ENCODE measurements at regions not wholly inside any gene's neighbourhood (a gene's known extent, or its start where the extent isn't known, plus 50 kb on each side); places are given as distances from the start of the nearest gene placed in this dataset.

DNA sequence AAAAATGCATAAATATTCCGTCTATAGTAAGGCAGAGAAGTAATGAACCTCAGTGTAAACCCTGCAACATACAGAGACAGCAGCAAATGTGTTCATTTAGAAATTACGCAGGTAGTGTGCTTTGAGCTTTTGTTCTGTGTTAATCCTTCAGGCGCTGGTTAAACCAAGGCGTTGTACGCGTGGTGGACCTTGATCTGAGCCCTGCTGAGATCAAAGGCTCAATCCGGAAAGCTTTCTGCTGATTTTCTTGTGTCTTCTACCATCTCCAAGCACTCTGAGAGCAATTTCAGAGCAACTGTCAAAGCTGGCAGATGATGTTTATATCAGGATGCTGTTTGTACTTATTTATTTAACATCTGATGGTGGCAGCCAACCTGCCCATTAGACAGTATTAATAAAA is 382.8 kb downstream of the CDH26 start:
- Mint-ChIP-seq H3K9me3 (ENCODE audit: low read depth) (no peaks in the 10 kb centered on the region), H3K4me1 (no peaks in the 10 kb centered on the region), H3K27me3 (no peaks in the 10 kb centered on the region), H3K27ac (no peak overlapping the region), H3K36me3 (no peaks in the 10 kb centered on the region), H3K4me3 (no peak overlapping the region)
- CTCF ChIA-PET: interaction anchor here (1.0 kb wide), 1 partner anchor 126 kb away, joined by 3 read pairs; no protein-coding TSS in a partner anchor
- DNase-seq: no peak
- ATAC-seq: no peak

DNA sequence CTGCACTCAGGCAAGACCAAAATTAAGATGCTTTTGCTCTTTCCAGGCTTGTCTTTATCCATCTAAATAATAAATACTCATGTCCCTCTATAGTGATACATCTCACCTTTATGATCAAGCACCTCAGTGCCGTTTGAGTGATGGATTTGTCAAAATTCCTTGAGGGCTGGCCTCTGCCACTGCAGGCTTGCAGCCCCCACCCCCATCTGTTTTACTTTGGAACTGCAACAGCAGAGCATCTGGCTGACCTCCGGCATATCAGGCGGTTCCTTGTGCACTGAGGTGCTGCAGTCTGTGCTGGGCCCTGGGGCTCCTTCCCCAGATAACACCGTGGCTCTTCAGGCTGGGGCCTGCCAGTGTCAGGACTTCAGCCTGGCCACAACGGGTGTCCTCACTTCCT is 386.9 kb downstream of the CDH26 start:
- no peak overlapping the region for H3K27ac Mint-ChIP-seq
- no peak for ATAC-seq
- CTCF ChIA-PET: no interaction called here
- no peaks in the 10 kb centered on the region for H3K36me3 Mint-ChIP-seq
- no peak for DNase-seq
- no peaks in the 10 kb centered on the region for H3K9me3 Mint-ChIP-seq (ENCODE audit: low read depth)
- H3K4me1 Mint-ChIP-seq: no peaks in the 10 kb centered on the region
- H3K4me3 Mint-ChIP-seq: no peak overlapping the region
- H3K27me3 Mint-ChIP-seq: no peaks in the 10 kb centered on the region

DNA sequence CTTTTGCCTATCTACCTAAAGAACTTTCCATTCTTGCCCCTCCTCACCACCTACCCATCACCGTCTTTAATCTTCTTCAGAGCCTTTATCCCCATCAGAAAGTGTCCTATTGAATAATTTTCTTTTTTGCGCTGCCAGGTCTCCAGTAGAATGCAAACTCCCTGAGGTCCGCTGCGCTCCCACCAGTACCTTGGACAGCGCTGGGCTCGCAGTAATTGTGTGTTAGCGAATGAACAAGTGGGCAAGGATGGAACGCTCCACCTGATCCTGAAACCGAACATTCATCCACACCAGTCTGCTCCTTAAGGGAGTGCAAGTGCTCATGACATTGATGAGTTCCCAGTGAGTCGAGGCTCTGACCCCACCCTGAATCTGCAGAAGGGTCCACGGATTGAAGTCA is 391.2 kb downstream of the CDH26 start:
- CTCF ChIA-PET: no interaction called here
- Mint-ChIP-seq H3K9me3 (ENCODE audit: low read depth) (no peaks in the 10 kb centered on the region), H3K4me3 (no peak overlapping the region), H3K4me1 (no peaks in the 10 kb centered on the region), H3K36me3 (no peaks in the 10 kb centered on the region), H3K27me3 (no peaks in the 10 kb centered on the region), H3K27ac (no peak overlapping the region)
- ATAC-seq (no peak), DNase-seq (no peak)

DNA sequence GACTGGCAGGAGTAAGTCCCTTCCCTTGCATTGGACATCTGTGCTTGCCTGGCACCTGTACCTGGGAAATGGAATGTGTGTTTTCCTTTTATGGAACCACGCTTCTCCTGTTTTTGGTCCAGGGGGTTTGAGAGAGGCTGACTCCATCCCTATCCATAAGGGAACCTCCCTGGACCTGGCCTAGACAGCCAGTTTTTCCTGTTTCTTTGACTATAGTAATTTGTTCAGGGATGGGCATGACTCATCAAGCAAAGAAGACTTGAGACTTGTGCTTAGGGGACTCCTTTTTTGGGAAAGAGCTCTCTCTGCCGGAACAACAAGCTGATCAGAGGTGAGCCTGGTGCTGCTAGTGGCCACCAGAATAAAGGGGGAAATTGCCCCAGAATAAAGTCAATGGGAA is 393.8 kb downstream of the CDH26 start:
- Mint-ChIP-seq H3K27me3 (no peaks in the 10 kb centered on the region), H3K4me3 (no peak overlapping the region), H3K9me3 (ENCODE audit: low read depth) (no peaks in the 10 kb centered on the region), H3K27ac (no peak overlapping the region), H3K36me3 (no peaks in the 10 kb centered on the region), H3K4me1 (no peaks in the 10 kb centered on the region)
- DNase-seq (no peak), ATAC-seq (no peak)
- CTCF ChIA-PET: no interaction called here

DNA sequence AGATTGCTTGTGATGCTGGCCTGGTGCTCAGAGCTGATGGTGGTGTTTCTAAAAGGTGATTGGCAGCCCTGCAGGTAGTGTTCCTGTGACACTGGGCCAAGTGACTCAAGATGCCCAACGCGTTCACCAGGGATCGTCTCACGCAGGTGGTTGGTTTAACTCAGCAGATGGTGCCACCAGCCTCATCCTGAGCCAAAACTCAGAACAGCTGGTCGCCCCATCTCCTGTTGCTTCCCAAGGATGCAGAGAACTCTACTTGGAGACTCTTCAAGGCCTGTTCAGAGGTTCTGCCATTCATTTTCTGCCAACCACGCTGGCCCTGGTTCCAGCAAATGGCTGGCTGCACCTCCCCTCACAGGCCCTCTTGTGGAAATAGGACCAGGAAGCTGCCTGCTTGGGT is 394.4 kb downstream of the CDH26 start:
- ATAC-seq (no peak), DNase-seq (no peak)
- no peaks in the 10 kb centered on the region for H3K27me3 Mint-ChIP-seq
- no peaks in the 10 kb centered on the region for H3K4me1 Mint-ChIP-seq
- no peak overlapping the region for H3K27ac Mint-ChIP-seq
- no peaks in the 10 kb centered on the region for H3K36me3 Mint-ChIP-seq
- no peaks in the 10 kb centered on the region for H3K9me3 Mint-ChIP-seq (ENCODE audit: low read depth)
- CTCF ChIA-PET: no interaction called here
- no peak overlapping the region for H3K4me3 Mint-ChIP-seq

DNA sequence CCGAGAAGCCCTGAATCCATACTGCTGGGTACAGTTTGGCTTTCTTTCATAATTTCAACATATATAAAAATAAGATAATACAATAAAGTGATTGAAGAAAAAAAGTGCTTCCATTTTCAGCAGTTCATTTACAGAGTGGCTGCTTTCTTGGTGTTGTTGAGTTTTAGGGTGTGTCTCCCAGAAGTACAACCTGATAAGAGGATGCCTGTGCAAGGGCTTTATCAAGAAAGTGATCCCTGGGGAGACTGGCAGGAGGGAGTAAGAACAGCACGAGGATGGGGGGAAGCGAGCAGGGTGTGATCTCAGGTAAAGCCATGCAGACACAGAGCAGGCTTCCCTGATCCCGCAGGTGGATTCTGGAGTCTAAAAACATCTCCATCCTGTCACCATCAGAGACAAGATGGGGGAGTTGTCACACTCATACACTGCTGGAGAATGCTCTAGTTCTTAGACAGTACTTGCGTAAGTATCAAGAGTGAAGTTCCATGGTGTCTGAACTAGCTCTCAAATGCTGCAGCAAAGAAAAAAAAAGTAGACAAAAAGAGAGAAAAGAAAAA is 395.9 kb downstream of the CDH26 start:
- no peak for DNase-seq
- Mint-ChIP-seq H3K36me3 (no peaks in the 10 kb centered on the region), H3K27me3 (no peaks in the 10 kb centered on the region), H3K4me3 (no peak overlapping the region), H3K4me1 (no peaks in the 10 kb centered on the region), H3K9me3 (ENCODE audit: low read depth) (no peaks in the 10 kb centered on the region), H3K27ac (no peak overlapping the region)
- CTCF ChIA-PET: no interaction called here
- no peak for ATAC-seq

DNA sequence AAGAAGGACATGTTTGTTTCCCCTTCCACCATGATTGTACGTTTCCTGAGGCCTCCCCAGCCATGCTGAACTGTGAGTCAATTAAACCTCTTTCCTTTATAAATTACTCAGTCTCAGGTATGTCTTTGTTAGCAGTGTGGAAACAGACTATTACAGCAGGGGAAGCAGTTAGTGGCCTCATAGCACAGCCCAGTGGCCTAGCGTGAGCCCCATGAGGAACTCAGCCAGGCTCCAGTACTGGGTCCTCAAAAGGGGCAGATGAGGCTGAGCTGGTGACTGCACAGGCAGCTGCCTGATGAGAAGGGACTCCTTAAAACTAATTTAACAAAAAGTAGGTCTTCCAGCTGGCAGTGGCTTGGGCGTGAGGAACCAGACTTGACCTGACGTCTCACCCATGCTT is 399.9 kb downstream of the CDH26 start:
- no peak overlapping the region for H3K4me3 Mint-ChIP-seq
- CTCF ChIA-PET: no interaction called here
- H3K36me3 Mint-ChIP-seq: no peaks in the 10 kb centered on the region
- H3K27ac Mint-ChIP-seq: no peak overlapping the region
- ATAC-seq (no peak), DNase-seq (no peak)
- H3K9me3 Mint-ChIP-seq (ENCODE audit: low read depth): no peaks in the 10 kb centered on the region
- H3K27me3 Mint-ChIP-seq: no peaks in the 10 kb centered on the region
- no peaks in the 10 kb centered on the region for H3K4me1 Mint-ChIP-seq

DNA sequence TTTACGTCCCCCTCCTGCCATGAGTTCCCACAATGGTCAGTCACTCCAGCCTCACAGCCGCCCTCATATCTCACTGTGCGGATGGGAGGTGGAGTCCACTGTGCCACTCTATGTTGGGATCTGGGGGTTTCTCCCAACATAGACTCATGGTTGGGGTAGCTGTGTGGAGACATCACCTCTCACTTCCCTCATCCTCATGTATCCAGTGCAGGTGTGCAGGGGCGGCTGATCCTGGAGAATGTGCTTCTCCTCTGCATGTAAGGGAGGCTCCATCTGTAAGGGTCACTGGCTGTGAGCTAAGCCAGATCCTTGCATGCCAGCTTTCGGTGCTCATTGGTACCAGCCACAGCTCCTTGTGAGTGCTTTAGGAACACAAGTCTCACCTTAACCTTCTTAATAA is 400.8 kb downstream of the CDH26 start:
- Mint-ChIP-seq H3K4me1 (no peaks in the 10 kb centered on the region), H3K4me3 (no peak overlapping the region), H3K27me3 (no peaks in the 10 kb centered on the region), H3K36me3 (no peaks in the 10 kb centered on the region), H3K27ac (no peak overlapping the region), H3K9me3 (ENCODE audit: low read depth) (no peaks in the 10 kb centered on the region)
- ATAC-seq (no peak), DNase-seq (no peak)
- CTCF ChIA-PET: no interaction called here

DNA sequence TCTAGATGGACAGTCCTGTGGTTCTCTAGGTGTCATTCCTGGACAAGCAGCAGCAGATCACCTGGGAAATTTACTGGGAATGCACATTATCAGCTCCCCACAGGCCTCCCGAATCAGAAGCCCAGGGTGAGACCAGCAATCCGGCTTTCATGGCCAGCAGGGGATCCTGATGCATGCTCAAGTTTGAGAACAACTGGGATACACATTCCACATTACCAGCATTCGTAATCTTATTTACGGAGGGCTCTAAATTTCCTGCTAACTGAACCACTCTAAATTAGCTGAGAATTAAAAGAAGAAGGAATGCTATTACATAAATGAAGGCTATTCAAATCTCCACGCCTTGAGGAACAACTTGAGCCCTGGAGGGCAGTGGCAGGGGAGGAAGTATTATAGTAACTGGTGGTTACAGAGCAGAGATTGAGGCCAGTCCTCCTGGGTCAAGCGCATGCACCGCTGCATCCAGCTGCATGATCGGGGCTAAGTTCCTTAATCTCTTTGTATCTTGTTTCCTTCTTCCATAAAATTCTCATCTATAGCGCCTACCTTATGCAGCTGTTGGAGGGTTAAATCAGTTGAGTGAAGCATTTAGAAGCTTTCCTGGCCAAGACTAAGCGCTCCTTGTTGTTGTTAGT is 403.7 kb downstream of the CDH26 start:
- Mint-ChIP-seq H3K4me1 (no peaks in the 10 kb centered on the region), H3K4me3 (no peak overlapping the region), H3K27me3 (no peaks in the 10 kb centered on the region), H3K36me3 (no peaks in the 10 kb centered on the region), H3K27ac (no peak overlapping the region), H3K9me3 (ENCODE audit: low read depth) (no peaks in the 10 kb centered on the region)
- DNase-seq (no peak), ATAC-seq (no peak)
- CTCF ChIA-PET: no interaction called here

DNA sequence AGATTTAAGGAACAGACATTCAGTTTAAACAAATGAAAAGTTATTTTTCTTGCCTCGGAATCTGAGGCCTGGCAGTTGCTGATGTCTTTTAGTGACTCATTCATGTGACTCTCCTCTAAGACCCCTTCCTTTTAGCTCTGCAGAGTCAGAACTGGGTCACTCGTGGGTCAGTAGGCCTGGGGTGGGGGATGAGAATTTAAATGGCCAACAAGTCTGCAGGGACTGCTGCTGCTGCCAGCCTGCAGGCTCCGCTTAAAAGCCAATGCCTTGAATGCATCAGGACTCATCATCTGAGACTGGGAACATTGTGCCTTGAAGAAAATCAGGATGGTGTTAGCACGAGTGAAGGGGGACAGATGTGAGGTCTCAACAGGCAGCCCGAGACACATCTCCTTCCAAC is 404.3 kb downstream of the CDH26 start:
- H3K27ac Mint-ChIP-seq: no peak overlapping the region
- DNase-seq (no peak), ATAC-seq (no peak)
- H3K4me3 Mint-ChIP-seq: no peak overlapping the region
- no peaks in the 10 kb centered on the region for H3K36me3 Mint-ChIP-seq
- H3K27me3 Mint-ChIP-seq: no peaks in the 10 kb centered on the region
- CTCF ChIA-PET: no interaction called here
- H3K9me3 Mint-ChIP-seq (ENCODE audit: low read depth): no peaks in the 10 kb centered on the region
- H3K4me1 Mint-ChIP-seq: no peaks in the 10 kb centered on the region

DNA sequence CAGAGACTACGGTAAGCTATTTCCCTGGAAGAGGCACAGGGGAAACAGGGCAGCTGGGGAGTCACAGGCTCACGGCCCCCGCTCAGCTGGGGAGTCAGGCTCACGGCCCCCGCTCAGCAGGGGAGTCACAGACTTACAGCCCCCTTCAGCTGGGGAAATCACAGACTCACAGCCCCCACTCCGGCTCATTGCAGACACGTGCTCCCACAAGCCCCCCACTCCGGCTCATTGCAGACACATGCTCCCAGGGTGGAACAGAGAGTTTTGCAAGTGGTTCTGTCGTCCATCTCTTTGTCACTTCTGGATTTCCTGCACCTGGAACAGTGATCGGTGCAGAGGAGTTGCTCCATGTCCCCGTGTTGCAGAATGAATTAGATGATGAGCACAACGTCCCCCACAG is 405.5 kb downstream of the CDH26 start:
- Mint-ChIP-seq H3K4me1 (no peaks in the 10 kb centered on the region), H3K27me3 (no peaks in the 10 kb centered on the region), H3K27ac (no peak overlapping the region), H3K36me3 (no peaks in the 10 kb centered on the region), H3K9me3 (ENCODE audit: low read depth) (no peaks in the 10 kb centered on the region), H3K4me3 (no peak overlapping the region)
- ATAC-seq (no peak), DNase-seq (no peak)
- CTCF ChIA-PET: no interaction called here

DNA sequence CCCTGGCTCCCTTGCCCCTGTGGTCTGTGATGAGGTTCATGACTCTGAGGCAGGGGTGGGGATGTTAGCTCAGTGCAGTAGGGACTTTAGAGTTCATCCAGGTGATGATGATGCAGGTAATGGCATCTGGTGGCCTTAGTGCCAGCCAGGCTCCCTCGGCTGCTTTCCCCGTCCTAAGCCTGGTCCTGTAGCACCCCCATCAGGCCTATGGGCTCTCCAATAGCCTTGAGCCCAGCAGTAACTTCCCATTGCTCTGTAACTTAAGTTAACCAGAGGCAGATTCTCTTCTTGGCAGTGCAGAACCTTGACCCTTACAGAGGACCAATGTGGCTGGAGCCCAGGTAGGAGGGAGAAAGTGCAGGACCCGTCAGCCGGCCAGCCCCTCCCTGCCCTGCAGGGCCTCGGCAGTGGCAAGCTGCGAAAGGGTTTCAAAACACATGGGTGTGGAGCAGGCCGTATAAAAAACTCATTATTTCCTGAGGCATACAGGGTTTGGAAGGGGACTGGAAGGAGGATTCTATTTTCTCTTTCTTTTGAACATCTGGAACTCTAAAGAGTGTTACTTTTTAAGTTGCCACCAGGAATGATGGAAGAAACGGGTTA is 406.9 kb downstream of the CDH26 start:
- Mint-ChIP-seq H3K36me3 (no peaks in the 10 kb centered on the region), H3K9me3 (ENCODE audit: low read depth) (no peaks in the 10 kb centered on the region), H3K27ac (no peak overlapping the region), H3K4me3 (no peak overlapping the region), H3K4me1 (no peaks in the 10 kb centered on the region), H3K27me3 (no peaks in the 10 kb centered on the region)
- ATAC-seq (no peak), DNase-seq (no peak)
- CTCF ChIA-PET: no interaction called here

DNA sequence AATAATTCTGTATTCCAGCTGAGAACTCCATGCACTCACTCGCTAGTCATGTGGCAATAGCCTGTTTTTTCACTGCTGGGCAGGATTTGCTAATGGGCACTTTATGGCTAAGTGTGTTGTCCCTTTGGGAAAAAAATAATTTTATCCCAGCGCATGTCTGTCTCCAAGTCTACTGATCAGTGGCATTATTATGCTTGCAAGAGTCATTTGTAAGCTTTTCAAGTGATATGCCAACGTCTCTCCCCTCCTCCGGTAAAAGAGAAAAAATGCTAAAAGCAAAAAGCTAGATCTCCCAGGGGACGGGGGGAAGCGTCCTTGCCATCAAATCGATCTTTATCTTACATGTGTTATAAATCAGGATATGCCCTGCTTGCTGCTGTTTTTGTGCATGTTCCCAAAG is 407.7 kb downstream of the CDH26 start:
- H3K36me3 Mint-ChIP-seq: no peaks in the 10 kb centered on the region
- CTCF ChIA-PET: no interaction called here
- no peak overlapping the region for H3K4me3 Mint-ChIP-seq
- DNase-seq (no peak), ATAC-seq (no peak)
- H3K27me3 Mint-ChIP-seq: no peaks in the 10 kb centered on the region
- no peaks in the 10 kb centered on the region for H3K9me3 Mint-ChIP-seq (ENCODE audit: low read depth)
- no peak overlapping the region for H3K27ac Mint-ChIP-seq
- no peaks in the 10 kb centered on the region for H3K4me1 Mint-ChIP-seq

DNA sequence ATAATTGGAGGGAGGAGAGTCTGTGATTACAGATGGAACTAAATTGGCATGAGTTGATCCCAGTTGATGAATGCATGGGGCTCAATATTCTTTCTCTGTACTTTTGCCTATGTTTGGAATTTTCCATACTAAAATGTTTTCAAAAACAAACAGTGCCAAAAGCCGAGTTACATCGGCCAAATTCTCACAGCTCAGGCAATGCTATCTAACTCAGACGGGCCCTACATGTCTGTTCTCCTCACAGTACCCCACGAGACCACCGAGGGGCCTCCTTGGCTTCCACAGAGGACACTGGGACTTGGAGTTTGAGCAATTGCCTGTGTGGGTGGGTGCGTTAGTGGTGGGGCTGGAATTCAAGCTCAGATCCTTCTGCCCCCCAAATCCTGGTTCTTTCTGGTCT is 413.2 kb downstream of the CDH26 start:
- DNase-seq (no peak), ATAC-seq (no peak)
- Mint-ChIP-seq H3K9me3 (ENCODE audit: low read depth) (no peaks in the 10 kb centered on the region), H3K27ac (no peak overlapping the region), H3K4me1 (no peaks in the 10 kb centered on the region), H3K4me3 (no peak overlapping the region), H3K27me3 (no peaks in the 10 kb centered on the region), H3K36me3 (no peaks in the 10 kb centered on the region)
- CTCF ChIA-PET: no interaction called here

DNA sequence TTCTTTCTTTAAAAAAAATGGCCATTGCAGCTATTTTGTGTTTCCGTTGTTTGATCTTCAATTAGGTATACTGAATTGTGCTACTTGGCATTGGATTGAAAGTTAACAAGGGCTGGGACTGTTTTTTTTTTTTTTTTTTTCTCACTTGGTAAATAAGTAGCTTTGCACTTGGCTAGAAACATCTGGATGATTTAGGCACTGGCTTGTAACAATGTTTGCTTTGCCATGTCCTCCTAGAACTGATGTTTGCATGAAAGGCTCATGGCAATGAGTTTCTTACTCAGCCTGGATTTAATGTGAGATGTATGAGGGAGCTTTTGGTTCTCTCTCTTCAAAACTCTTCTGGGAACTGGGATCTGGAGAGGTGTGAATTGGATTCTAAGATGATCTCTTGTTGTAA is 414.1 kb downstream of the CDH26 start:
- ATAC-seq (no peak), DNase-seq (no peak)
- Mint-ChIP-seq H3K27ac (no peak overlapping the region), H3K9me3 (ENCODE audit: low read depth) (no peaks in the 10 kb centered on the region), H3K4me3 (no peak overlapping the region), H3K27me3 (no peaks in the 10 kb centered on the region), H3K4me1 (no peaks in the 10 kb centered on the region), H3K36me3 (no peaks in the 10 kb centered on the region)
- CTCF ChIA-PET: no interaction called here
